GM21390 (cell line): ENCODE measurements at regions not wholly inside any gene's neighbourhood (a gene's known extent, or its start where the extent isn't known, plus 50 kb on each side); places are given as distances from the start of the nearest gene placed in this dataset.
"Not testable (repeated sequence)": the region's sequence is repeated elsewhere in the genome, so short reads cannot be mapped to it uniquely, and the experiment has no call there.

Experiments used
- ATAC-seq: cut with Tn5 transposase; IDR thresholded peaks from one replicate; pipeline ENCODE4 v1.9.1; 2021; ENCODE audit not compliant: unreplicated experiment

DNA sequence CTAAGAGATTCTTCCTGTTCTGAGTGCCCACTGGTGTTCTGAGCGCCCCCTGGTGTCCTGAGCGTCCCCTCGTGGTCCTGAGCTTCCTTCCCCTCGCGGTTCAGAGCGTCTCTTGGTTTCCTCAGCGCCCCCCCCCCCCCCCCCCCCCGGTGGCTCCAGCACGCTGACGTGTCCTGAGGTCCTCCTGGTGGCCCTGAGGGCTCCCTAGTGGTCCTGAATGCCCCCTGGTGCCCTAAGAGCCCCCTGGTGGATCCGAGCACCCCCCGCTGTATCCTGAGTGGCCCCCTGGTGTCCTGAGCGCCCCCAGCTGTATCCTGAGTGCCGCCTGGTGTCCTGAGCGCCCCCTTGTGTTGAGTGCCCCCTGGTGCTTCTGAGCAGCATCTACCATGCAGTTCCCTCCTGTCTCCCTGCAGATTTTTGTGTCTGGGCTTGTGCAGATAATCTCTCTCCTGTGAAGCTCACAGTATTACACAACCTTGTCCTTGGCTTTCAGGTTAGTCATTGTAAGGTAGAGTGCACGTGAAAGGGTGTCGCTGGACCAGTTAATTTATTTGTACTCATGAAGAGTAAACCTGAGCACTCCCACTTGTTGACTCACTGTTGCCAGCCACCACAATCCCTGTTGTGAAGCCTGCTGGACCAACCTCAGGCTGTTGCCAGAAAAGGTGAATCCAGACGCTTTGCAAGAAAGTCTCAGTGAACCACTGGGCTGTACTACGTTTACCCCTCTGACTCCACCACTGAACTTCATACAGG, 1168.4 kb downstream of the TMEM121 start:
- ATAC-seq: peak; percentile 40

DNA sequence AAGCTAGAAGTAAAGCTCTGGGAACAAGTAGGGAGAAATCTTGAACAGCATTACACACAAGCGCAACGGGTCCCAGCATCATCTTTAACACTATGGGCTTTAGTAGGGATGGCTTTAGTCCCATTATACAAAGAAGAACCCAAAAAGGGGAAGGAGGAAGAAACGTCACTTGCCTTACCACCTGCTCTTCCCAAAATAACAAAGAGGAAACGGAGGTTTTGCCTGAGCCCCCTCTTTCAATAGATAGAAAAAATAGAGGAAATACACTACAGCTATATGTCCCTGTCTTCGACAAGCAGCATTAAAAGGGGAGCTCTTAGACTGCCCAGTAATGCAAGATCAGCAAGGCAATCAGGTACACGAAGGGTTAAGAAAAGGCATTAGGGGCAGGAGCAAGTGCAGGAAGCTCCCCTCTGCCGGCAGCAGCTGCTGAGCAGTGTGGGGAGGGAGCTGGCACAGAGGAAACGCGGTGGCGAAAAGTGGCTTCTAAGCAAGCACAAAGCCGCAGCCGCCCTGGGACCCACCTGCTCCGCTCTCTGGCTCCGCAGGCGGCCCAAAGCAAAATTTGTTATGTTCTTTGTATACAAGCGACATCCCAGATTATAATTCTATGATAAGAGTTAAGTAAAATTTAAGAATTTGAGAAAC, 1172.4 kb downstream of the TMEM121 start:
- not testable (repeated sequence) for ATAC-seq

DNA sequence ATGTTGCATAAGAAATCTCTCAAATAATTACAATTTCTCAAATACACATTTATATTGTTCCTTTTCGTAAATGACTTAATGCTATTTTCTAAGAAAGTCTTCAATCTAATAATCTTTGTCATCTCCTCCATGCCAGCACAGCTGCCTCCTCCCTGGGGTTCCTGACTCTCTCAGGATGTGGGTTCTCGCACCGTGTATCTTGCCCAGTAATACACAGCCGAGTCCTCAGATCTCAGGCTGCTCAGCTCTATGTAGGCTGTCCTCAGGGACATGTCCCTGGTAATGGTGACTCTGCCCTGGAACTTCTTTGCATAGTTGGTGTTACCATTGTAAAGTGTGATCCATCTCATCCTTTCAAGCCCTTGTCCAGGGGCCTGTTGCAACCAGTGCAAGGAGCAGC, 1177.3 kb downstream of the TMEM121 start:
- not testable (repeated sequence) for ATAC-seq

DNA sequence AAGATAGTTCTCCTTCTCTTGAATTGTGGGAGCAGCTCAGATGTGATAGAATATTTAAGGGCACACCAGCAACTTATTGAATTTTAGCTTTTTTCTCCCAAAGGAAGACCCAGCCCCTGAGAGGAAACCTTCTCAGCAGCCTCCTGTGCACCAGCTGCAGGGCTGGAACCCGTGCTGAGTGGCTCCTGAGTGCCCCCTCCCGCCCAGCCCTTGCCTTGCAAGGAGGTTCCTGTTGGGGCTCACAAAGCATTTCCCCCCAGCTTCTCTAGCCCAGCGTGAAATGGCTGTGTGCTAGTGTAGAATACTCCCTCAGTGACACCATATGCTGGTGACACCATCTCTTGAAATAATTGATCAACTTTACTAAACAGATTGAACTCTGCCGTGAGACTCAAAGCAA, 1180.1 kb downstream of the TMEM121 start:
- not testable (repeated sequence) for ATAC-seq

DNA sequence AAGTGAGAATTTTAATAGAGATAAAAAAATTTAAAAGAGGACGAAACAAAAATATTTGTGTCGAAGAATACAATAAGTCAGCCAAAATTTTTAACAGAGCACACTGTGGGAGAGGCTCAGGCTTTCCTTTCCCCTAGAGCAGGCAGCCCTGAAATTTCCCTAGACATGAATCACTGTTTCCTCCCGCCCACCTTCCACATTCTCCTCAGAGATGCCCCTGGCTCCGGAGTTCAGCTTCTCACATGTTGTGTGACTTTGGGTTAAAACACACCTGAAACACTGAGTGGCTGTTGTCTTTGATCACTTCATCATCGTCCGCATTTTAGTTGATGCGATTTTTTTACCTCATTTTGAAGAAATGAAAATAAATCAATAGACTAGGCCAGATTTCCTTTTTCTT, 1183.8 kb downstream of the TMEM121 start:
- ATAC-seq: not testable (repeated sequence)

DNA sequence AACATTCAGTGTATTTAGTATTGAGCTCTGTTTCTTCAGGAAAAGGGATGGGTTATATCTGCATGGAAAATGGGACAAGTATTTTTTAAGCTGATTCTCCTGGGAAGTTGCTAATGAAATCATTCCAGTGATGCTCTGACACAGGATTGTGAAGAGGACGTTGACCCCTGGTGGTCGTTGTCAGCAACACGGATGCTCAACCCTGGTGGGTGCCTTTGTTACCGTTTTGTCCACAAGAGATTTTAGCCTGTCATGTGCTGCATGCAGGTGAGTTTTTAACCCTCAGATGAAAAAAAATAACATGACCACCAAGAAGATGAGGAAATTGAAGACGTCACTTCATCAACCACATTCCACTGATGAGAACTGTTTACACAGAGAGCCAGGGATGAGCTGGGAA, 1186.1 kb downstream of the TMEM121 start:
- not testable (repeated sequence) for ATAC-seq

DNA sequence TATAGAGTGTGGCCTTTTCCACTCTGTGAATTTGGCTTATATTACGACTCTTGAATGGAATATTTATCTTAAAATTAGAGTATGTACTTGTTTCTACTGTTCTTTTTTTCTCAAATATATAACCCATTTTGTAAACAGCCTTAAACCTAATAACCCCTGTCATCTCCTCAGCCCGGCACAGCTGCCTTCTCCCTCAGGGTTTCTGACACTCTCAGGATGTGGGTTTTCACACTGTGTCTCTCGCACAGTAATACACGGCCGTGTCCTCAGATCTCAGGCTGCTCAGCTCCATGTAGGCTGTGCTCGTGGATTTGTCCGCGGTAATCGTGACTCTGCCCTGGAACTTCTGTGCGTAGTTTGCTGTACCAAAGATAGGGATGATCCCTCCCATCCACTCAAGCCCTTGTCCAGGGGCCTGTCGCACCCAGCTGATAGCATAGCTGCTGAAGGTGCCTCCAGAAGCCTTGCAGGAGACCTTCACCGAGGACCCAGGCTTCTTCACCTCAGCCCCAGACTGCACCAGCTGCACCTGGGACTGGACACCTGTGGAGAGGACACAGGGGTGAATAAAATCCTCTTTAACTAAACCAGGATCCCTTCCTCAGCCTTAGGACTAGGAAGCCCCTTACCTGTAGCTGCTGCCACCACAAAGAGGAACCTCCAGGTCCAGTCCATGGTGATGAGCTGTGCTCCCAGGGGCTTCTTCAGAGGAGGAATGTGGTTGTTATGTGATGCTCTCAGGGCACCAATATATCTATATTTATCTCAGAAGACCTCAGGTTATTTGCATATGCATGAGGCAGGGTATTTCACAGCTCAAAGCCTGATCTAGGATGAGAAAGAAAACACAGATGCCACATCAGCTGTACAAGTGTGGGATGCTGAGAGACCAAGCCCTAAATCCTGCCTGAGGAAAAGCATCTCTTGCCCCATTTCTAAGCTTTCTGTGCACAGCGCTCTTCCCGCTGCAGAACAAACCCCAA, 1188.4 kb downstream of the TMEM121 start:
- not testable (repeated sequence) for ATAC-seq

DNA sequence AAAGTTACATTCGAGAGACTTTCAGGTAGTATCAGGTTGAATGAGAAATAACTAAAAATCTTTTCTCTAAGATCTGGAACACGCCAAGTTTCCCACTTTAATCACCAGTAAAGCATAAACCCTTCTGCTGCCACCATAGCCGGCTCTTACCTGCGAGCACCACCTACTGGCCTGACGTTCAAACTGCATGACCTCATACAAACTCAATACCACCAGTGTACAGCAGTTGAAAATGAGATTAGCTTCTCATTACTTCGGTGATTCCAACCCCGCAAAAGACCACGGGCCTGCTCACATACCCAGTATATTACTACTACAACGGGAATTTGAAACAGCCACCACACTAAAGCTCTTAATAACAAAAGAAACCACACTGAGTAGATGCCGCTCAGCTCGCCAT, 1191.2 kb downstream of the TMEM121 start:
- ATAC-seq: not testable (repeated sequence)

DNA sequence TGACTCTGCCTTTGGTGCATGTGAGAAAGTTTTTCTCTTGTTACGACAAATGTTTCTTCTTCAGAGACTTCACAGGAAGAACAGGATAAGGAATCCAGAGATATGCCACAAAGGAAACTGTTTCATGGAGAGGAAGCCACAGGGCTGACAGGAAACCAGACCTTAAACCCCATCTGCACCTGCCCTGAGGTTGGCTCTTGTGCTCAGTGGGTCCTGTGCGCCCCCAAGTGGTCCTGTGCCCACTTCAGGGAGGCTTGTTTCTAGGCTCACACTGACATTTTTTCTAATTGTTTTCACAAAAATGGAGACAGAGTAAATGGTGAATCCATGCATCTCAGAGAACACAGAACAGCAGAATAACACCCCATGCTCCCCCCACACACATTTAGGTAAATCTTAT, 1193.5 kb downstream of the TMEM121 start:
- not testable (repeated sequence) for ATAC-seq

DNA sequence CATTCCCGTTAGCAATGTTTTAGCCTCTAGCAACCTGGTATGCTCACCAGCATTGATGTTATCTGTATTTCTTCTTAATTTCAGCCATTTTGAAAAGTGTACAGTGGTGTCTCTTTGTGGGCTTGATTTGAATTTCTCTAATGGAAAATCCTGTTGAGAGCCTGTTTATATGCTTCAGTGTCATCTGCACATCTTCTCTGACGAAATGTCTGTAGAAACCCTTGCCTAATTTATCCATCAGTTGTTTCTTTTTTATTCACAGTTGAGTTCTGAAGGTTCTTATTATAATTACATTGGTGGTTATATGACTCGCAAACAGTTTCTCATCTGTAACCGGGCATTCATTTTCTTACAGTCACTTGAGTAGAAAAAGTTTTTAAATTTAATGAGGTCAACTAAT, 1195.5 kb downstream of the TMEM121 start:
- ATAC-seq: not testable (repeated sequence)

DNA sequence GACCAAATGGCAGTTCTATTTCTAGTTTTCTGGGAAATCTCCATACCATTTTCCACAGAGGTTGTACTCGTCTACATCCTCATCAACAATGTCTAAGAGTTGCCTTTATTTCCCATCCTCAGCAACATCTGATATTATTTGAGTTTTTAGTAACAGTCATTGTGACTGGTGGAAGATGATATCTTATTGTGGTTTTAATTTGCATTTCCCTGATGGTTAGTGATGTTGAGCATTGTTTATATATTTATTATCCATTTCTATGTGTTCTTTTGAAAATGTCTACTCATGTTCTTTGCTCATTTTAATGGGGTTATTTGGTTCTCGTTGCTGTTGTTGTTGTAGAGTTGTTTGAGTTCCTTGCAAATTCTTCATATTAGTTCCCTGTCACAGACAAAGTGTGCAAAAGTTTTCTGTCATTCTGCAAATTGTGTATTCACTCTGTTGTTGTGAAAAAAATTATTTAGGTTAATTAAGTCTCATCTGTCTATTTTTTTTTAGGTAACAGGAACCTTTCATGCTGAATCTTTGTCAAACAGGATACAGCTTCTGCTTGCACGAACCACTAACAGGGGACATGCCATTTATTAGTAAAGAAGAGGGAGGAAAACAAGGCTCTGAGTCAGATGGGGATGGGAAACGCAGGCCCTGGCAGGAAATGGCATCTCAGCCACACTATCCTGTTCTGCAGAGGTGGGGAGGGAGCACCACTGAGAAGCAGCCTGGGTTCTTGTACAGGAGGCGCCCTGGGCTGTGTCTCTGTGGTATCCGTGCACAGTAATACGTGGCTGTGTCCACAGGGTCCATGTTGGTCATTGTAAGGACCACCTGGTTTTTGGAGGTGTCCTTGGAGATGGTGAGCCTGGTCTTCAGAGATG, 1196.7 kb downstream of the TMEM121 start:
- ATAC-seq: not testable (repeated sequence)

DNA sequence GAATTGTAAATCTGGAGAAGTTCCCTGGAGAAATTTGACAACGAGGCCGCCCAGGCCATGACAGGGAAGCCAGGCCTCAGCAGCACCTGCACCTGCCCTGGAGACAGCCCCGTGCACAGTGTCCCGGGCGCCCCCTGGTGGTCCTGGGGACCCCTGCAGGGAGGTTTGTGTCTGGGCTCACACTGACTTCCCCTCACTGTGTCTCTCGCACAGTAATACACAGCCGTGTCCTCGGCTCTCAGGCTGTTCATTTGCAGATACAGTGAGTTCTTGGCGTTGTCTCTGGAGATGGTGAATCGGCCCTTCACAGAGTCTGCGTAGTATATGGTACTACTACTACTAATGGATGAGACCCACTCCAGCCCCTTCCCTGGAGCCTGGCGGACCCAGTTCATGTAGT, 1201.6 kb downstream of the TMEM121 start:
- not testable (repeated sequence) for ATAC-seq

DNA sequence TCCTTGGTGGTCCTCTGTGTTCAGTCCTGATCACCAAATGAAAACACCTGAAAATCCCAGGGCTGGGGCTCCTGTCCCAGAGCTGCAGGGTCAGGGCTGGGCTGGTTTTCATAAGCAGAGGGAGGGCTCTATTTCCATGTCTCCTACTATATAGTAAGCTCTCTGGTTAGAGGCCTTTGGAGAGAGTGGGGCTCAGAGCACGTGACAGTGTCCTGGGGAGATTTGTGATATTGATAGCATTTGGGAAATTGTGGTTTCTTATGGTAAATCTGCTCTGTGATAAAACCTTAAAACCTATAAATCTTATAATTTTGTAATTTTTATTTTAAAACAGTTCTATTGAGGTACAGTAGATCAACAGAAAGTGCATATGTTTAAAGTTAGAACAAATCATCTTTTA, 1202.2 kb downstream of the TMEM121 start:
- no peak for ATAC-seq

DNA sequence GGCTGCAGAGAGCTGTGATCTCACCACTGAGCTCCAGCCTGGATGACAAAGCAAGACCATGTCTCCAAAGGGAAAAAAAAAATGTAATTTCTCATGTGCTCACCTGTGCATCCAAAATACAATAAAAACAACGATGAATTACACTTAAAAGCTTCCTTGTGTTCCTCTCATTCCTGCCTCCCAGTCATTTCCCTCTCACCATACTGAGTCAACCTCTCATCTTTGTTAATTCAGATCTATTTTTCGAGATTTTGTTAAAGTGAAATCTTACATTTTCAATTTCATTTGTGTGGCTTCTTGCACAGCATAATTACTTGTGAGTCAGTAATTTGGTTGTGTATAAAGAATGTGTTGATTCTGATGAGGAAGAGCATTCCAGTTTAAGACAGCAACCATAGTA, 1203.2 kb downstream of the TMEM121 start:
- no peak for ATAC-seq

DNA sequence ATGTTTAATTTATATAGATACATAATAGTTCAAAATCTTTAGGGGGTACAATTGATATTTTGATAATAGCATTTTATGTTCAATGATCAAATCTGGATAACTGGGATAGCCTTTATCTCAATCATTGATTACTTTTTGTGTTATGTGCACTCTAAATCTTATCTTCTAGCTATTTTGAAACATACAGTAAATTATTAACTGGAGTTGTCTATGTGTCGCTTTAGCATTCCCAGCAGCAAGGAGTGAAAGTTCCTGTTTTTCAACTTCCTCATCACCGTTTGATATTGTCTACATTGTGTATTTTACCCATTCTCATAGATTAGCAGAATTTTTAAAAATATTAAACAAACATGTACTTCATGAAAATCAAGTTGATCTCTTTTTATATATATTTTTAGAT, 1207.4 kb downstream of the TMEM121 start:
- ATAC-seq: no peak

DNA sequence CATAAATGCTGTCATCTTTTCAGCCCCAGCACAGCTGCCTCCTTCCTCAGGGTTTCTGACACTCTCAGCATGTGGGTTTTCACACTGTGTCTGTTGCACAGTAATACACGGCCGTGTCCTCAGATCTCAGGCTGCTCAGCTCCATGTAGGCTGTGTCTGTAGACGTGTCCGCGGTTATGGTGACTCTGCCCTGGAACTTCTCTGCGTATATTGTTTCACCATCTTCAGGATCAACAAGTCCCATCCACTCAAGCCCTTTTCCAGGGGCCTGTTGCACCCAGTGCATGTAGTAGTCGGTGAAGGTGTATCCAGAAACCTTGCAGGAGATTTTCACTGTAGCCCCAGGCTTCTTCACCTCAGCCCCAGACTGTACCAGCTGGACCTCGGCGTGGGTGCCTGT, 1210.6 kb downstream of the TMEM121 start:
- no peak for ATAC-seq

DNA sequence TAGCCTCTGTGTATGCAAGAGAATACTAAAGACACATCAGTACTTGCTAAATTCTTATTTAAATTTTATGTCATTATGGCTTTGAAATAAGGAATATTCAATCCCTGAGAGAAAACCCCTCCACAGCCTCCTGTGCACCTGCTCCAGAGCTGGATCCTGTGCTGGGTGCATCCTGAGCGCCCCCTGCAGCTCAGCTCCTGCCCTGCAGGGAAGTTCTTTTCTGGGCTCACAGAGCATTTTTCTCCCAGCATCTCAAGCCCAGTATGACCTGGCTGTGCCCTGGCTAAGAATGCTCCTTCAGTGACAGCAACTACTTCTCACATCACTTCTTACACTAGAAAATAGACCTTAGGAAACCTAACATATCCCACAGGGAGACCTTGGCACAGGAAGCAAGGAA, 1211.7 kb downstream of the TMEM121 start:
- no peak for ATAC-seq

DNA sequence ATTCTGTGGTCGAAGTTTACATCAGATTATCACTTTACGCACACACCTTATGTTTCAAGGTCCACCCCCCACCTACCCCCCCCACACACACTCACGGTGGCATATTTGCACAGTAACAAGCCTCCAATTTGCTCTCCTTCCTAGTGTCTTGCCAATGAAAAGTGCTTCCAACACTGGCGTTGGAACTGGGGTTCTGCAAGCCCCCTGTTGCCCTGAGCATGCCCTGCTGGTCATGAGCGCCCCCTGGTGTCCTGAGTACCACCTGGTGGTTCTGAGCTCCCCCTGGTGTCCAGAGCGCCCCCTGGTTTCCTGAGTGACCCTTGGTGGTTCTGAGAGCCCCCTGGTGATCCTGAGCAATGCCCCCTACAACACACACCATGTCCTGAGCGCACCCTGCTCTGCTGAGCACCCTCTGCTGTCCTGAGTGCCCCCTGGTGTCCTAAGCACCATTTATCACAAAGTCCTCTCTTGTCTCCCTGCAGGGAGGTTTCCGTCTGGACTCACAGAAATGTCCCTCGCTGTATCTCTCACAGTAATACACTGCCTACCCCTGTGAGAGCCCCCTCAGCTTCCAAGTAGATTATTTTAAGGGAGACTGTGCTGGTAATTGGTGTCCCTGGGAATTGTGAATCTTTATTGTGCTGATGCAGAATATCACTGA, 1212.3 kb downstream of the TMEM121 start:
- not testable (repeated sequence) for ATAC-seq

DNA sequence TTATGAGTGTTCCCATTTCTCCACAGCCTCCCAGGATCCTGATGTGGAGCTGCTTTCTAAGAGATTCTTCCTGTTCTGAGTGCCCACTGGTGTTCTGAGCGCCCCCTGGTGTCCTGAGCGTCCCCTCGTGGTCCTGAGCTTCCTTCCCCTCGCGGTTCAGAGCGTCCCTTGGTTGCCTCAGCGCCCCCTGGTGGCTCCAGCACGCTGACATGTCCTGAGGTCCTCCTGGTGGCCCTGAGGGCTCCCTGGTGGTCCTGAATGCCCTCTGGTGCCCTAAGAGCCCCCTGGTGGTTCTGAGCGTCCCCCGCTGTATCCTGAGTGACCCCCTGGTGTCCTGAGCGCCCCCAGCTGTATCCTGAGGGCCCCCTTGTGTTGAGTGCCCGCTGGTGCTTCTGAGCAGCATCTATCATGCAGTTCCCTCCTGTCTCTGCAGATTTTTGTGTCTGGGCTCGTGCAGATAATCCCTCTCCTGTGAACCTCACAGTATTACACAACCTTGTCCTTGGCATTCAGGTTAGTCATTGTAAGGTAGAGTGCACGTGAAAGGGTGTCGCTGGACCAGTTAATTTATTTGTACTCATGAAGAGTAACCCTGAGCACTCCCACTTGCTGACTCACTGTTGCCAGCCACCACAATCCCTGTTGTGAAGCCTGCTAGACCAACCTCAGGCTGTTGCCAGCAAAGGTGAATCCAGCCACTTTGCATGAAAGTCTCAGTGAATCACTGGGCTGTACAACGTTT, 1214.9 kb downstream of the TMEM121 start:
- ATAC-seq: peak; percentile 59
